ENCODE measurements at regions not wholly inside any gene's neighbourhood (a gene's known extent, or its start where the extent isn't known, plus 50 kb on each side); places are given as distances from the start of the nearest gene placed in this dataset.

DNA sequence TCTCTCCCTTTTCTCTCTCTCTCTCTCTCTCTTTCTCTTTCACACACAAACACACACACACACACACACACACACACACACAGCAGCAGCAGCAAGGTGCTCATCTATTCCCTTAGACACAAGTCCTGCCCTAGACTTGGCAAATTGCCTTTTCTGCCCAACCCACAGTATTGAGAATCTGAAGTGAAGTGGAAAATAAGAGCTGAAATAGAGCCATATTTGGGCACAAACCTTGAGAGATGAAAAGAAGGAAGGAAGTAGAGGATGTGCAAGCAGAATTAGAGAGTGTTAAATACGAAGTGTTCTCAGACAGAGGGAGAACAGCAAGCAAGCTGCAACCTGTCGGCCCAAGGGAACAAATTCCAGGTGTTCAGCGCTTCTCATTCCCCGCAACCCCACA lies 557.5 kb upstream of the NOX3 start:
- peak; percentile 74 for DNase-seq (ENCODE audit: low read depth)

DNA sequence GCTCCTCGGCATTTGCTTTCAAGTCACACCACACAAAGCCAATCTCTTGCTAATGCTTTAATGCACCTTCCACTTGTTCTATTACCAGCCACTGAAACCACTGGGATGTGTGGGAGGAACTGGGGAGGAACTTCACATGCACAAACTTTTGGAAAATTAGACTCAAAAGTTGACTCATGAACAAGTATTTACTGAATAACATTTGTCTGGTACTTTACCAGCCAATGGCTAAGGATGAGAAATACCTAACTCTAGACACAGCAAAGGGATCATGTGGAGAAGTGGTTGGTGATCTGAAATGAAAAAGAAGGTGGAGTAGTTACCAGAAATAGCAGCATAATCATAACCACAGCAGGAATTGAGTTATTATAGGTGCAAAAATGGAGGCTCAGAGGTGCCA lies 554.0 kb upstream of the NOX3 start:
- DNase-seq (ENCODE audit: low read depth): no peak

DNA sequence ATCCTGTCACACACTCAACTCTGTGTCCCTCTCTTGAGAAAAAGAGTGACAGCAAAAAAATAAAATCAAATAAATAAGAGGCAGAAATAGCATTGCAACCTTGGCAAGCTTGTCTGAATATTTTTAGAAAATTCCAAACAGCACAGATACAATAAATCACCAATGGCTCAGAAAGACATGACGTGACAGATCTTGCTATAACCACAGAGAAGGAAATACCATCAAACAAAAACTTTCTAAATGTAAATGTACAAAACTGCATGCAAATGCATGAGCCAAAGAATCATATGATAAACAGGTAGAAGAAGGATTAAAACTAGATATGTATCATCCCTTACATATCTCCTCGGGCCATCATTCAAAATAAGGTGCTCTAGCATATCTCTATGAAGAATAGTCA lies 549.2 kb upstream of the NOX3 start:
- DNase-seq (ENCODE audit: low read depth): no peak

DNA sequence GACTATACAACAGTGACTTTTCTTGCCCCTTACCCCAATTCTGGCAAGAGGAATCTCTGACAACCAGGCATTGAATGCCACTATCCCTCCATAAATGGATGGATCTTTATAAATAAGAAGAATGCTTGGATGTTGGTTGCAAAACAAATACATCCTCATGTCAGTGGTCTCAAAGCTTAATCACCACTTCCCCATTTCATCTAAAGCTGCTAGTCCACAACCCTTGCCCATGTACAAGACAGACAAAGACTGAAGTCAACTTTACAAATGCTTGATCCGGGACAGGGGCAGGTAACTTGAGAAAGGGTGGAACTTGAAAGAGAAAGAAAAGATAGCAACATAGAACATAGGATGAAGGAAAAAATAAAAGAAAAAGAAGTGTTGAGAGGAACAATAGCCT lies 540.5 kb upstream of the NOX3 start:
- DNase-seq (ENCODE audit: low read depth): no peak

DNA sequence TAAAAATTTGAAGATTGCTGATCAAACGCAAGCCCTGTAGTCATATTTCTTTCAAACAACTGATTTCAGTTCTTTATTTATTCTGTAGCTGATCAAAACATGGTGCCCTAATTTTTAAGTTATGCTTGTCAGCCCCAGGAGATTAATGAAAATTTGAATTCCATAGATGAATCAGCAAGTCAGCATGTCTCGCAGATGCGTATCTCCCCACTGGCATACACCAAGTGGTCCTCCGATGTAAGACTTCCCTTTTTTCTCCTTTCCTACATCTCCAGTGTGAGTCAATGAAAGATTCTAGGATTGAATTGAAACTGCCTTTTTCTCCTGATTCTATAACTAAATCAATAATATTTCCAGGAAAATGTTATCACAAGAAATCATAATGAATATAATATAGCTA lies 539.6 kb upstream of the NOX3 start:
- DNase-seq (ENCODE audit: low read depth): no peak

DNA sequence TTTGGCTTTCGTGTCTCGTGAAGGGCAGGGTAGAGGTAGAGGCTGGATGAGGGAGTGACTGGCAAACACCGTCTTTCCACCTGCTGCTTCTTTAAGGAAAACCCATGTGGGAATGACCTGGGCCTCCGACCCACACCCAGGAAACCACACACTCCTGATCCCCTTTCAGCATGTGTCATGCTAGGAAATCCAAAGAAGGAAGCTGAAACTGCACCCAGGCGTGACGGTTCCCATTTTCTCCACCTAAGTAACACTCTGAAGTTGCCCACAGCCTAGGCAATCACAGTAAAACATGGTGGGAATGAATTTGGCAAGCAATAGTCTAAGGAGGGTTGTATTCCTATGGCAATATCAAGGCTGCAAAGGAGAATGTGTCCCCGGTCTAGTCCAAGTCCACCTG lies 538.4 kb upstream of the NOX3 start:
- DNase-seq (ENCODE audit: low read depth): peak; percentile 84

DNA sequence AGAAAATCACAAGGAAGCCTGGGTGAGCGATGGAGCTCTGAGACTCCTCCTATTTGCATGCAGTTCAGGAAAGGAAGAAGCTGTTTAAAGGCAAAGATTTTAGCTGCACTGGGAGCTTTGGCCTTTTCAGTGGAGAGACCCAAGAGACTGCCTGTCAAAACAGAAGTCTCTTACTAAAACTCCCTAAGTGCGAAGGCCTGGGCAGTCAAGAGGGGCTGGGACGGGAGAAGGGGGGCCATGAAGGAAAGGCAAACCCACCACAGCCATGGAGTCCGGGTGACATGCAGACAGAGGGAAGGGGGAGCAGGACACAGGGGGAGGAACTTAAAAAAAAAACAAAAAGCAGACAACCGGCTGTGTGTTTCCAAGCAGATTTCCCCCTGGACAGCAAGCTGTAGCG lies 537.6 kb upstream of the NOX3 start:
- DNase-seq (ENCODE audit: low read depth): no peak

DNA sequence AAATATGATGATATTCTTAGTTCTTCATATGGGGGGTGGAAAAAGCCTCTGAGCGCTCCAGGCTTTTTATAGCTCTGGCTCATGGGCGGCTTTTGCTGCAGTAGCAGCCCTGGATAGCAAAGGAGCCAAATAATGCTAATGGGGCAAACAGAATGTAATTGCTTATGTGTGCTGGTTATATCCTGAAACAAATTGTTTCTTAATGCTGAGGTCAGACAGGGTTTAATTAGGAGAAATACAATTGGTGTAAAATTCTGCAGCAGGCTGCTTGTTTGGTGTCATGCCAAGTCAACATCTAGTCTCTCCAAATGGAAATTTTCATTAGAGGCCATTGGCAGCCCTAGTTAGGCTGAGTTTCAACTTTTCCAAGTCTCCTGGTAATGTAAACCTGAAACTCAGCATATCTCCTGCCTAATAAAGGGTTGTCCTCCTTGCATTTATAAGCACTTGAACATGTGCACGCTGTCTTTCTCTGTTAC lies 530.1 kb upstream of the NOX3 start:
- peak; percentile 86 for DNase-seq (ENCODE audit: low read depth)

DNA sequence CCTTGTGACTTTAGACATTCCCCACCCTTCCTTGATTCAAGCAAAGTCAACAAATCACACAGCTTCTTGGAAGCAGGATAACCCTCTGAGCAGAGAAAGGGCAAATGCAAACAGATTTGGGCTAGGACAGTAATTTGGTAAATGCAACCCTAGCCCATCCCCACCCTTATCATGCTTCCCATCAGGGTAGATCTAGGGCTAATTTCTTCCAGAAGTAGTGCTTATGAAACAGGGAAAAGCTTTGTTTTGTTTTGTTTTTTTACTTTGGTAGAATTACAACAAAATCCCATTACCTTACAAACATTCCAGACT lies 525.1 kb upstream of the NOX3 start:
- no peak for DNase-seq (ENCODE audit: low read depth)

DNA sequence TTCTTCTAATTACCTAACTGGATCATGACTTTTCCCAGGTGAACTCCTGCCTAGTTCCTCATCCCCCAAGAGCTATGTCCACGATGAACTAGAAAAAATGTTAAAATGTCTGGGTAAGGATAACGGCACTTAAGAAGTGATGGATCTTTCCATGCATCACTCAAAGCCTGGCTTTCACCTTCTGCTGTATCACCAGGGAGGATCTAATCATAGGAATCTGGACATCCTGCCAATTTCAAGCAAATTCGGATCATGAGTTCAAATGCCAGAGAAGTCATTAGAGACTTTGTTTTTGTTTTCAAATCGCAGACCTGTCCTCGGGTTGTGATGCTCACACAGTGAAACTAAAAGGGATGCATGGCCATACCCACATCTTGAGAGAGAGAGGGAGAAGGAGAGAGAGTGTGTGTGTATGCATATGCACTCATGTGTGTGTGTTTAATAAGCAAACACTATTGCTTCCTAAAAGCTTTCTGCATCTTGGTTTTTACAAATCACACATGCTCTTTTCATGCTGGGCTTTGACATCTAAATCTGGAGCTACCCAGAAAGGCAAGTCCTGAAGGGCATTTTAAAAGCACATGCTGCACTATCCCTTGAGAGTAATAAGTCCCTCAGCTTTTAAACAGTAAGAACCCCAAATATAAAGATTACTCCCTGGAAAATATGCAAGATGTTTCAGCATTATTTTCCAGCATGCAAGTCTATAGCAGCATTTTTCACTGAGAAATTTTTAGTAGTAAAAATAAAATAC lies 524.6 kb upstream of the NOX3 start:
- DNase-seq (ENCODE audit: low read depth): no peak

DNA sequence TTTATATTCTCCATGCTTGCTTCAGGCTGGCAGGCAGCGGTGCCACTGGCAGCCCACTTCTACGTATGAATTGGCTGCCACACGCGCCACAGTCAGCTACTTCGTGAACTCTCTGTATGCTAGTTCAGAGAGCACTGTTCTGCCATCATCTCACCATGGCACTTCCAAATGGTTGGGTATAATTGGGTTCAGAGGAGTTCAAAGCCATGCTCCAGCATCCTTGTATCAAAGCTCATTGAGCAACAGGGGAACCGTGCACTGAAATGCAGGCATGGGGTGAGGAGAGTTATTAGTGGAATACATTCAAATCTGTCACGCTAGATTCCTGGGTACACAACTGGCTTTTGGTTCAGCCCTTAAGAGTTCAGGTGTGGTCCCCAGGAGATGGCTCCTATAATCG lies 519.9 kb upstream of the NOX3 start:
- no peak for DNase-seq (ENCODE audit: low read depth)

DNA sequence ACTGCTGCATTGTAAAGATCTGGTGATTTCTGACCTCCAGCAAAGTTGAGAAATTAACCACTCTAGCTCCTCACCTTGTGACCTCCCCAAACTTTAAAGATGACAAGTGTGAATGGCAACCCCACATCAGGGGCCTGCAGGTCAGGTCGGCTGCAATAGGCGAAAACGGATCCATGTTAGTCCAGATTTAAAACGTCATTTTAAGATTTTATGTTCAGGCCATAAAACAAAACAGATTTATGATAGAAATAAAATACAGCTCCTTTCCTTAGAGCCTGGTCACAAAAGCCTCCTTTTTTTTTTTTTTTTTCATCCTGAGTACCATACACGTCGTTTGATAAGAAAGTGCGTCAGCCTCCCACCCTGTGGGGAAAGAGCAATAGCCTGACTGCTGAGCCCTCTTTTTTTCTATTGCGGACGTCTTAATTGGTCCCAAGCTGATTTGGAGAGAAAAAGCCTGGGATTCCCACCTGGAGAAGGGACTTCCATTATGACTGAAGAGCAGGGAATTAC lies 519.2 kb upstream of the NOX3 start:
- no peak for DNase-seq (ENCODE audit: low read depth)

DNA sequence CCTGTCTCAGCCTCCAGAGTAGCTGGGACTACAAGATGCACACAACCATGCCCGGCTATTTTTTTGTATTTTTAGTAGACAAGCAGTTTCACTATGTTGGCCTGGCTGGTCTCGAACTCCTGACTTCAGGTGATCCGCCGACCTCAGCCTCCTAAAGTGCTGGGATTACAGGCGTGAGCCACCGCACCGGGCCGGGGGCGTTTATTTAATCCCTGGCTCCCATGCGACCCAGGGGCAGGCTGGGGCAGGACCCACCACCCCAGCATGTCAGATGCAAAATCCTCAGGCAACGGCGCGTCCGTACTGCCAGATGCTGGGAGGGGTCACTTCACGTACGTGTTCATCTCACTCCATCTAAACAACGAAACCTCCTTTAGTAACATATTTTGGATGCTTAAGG lies 518.7 kb upstream of the NOX3 start:
- no peak for DNase-seq (ENCODE audit: low read depth)

DNA sequence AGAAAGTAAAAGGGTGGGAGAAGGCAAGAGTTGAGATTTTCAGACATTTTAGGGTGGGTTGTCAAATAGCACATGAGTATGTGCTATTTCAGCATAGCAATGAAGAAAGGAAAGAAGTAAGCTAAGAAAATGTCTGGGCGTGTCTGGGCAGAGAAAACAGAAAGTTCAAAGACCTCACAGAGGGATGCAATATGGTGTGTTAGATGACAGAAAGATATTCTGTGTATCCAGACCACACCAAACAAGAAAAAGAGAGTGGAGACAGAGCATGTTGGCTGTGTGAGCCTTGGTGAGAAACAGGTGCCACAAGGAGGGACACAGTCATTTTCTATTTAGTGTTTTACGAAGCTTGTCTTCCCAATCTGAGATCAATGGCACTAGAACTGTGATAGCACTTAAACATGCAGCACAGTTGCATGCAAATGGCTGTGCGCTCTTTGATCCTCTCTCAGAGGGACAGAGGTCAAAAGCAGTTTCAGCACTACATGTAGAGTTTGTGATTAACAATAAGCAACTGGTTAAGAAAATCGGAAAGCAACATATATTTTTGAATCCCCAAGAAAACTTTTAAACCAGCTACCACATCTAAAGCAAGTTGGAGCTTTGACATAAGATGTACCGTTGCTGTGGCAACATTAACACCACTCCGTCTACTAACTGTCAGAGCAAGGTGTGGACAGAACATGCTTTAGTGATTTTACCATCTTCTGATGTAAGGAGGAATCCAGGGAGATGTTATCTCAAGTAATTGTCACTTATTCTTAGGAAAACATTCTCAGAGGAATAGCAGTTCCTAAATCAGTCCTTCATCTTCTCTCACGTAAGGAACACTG lies 515.5 kb upstream of the NOX3 start:
- DNase-seq (ENCODE audit: low read depth): no peak

DNA sequence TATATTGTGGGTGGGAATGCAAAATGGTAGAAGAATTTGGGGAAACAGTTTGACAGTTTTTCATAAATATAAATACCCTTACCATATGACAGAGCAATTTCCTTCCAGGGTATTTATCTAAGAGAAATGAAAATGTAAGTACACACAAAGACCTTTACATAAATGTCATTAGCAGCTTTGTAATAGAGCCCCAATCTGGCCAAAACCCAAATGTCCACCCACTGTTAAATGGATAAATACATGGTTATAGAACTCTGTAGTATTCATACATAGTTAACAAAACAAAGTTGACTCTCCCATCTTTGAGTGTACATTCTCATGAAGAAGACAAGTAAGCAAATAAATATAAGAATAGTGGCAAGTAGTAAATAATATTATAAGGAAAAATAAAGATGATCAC lies 514.8 kb upstream of the NOX3 start:
- no peak for DNase-seq (ENCODE audit: low read depth)

DNA sequence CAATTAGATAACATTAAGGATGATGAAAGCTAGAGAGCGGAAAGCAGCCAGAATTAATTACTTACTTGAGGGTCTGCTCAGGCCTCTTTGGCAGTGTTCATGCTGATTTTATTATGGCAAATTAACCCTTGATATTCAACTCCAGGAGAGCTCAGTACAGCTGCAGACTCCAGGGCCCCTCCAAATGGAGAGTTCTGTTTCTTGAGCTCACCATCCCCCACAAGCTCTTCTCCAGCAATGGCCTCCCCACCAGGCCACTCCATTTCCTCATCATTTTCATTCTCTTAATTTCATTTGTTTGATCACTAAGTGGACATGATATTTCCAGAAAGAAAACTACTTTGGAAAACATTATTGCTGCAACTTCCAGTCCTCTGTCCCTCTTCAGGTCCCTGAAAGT lies 513.3 kb upstream of the NOX3 start:
- no peak for DNase-seq (ENCODE audit: low read depth)

DNA sequence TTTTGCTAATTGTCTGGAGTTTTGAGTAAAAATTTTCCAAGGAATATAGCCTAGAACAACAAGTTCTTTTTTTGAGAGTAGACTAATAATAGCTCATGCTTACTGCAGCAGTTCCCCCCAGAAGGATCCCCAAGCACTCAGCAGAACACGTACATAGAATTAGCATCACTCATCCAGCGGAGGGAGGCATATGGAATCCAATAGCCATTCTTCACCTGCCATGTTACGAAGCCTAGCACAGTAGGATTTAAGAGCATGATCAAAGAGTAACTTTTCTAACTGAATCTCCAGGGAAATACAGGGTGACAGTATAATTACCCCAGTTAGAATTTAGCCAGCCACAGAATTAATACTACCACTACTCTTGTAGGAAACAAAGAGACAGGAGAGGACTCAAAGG lies 511.7 kb upstream of the NOX3 start:
- no peak for DNase-seq (ENCODE audit: low read depth)

DNA sequence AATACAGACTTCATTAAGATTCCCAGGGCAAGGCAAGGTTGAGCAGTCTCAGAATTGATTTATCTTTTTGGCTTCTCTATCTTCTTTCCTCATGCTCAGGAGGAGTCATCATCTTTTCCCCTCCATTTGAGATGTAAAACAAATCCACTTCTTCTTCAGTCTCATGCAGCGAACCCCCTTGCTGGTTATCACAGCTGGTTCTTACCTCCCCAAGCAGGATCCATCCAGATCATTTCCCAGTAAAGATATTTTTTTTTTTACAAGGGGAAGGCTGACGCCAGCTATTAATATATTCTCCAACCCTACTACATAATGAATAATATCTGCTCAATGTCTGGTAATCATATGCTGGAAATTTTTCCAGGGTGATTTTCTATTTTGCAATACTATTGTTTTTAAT lies 508.9 kb upstream of the NOX3 start:
- no peak for DNase-seq (ENCODE audit: low read depth)

DNA sequence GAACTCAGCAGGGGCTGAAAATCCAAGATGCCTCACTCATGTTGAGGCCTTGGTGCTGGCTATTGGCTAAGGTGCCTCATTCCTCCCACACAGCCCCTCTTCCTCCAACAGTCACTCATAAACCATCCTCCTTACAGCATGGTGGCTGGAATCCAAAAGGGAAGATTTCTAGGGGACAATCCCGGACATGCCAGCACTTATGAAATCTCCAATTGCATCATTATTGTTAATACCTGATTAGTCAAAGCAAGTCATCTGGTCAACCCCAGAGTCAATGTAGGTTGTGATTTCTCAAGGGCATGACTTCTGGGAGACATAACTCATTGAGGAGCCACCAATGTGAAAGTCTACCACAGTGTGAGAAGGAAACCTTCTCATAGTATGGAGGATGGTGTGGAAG lies 506.6 kb upstream of the NOX3 start:
- DNase-seq (ENCODE audit: low read depth): peak; percentile 19

DNA sequence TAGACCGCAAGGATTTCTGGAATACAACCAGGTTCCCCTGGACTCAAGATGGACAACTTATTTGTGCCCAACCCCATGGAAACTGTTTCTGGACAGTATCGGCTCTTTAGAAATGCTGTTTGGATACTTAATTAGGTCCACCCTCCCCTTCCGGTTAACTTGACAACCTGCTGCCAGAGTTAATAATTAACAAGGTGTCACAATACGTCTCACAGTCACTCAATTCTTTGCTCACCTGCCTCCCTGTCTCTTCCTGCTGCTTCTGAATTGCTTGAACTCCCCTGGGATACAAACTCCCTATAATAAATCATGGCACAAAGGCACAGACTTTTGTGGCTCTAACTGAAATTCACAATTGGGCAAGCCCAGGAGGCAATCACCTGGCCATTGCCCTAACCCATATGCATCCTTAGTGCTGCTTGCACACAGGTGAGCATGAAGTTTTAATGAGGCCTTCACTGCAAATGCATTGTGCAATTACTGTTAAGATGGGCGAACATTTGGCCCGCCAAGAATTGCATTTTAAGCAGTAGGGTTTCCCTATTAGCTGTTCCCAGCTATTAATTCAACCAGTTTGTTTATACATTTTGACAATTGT lies 504.4 kb upstream of the NOX3 start:
- DNase-seq (ENCODE audit: low read depth): peak; percentile 55

DNA sequence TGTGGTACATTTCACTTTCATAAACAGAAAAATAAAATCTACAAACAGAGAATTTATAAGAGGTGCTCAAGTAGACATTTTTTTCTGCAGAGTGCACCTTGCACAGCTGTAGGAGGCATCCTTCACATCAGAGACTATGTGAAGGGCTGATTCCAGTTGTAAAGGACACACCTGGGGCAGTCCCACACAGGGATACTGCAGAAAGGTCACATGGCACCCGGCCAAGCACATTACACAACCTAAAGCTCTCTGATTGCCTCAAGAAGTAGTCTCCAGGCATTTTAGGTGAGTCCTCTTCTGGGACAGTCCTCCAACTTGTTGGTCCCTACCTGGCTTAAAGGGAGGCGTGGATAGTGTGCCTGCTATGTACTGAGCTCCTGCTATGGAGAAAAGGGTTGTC lies 502.9 kb upstream of the NOX3 start:
- DNase-seq (ENCODE audit: low read depth): no peak

DNA sequence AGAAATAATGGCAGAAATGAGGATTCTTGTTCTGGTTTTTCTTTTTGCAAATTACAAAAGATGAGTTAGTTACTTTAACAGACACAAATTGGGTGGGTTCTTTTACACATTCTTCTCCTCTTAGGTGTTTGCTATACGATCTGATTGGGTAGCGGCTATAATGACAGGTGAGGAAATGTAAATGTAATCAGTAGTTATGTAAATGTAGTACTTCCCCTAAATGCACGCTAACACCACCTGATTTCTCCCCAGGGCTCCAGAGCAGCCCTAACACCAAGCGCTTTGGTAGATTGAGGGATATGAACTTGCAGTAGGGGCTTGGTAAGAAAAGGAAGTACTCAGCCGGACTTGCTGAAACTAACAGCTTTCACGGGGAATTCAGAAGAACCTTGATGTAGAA lies 499.4 kb upstream of the NOX3 start:
- no peak for DNase-seq (ENCODE audit: low read depth)

DNA sequence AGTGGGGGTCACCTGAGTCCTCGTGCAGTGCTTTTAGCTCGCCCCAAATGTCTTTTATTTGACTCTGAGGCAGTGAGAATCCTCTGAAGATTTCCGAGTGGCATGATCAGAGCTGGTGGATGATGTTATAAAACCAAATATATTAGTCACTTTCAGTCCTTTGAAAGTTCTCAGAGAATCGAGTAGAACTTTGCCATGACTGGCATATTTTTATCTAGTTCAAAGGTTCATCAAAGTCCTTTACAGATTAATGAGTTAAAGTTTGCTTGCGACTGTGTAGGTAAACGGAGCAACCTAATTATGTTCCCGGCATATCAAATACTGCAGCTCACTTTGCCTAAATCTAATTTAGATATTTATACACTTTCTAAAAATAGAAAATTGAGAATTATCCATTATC lies 498.5 kb upstream of the NOX3 start:
- no peak for DNase-seq (ENCODE audit: low read depth)

Measured in renal cortical epithelial cell (primary cell).